Activated B cell treated with CpG ODN at 0.5 μM for 24 hours (primary cell): ENCODE measurements at regions not wholly inside any gene's neighbourhood (a gene's known extent, or its start where the extent isn't known, plus 50 kb on each side); places are given as distances from the start of the nearest gene placed in this dataset.

ENCODE experiments used
- ATAC-seq: fragments of 200-7000 bp; cut with Tn5 transposase; one replicate; pipeline ENCODE4 v1.10.0; 2021; ENCODE audit warnings: low read depth, mild to moderate bottlenecking, moderate library complexity
- CTCF ChIA-PET: fragments of 350-600 bp; sonication (Branson Sonifier 250); formaldehyde crosslinking; loops from one replicate; lab custom pipeline; 2021; ENCODE audit warnings: antibody characterized with exemption; lab: Charles Lee
- POLR2A ChIA-PET: fragments of 350-600 bp; sonication (Branson Sonifier 250); formaldehyde crosslinking; loops from one replicate; lab custom pipeline; 2021; ENCODE audit warnings: antibody characterized with exemption; lab: Charles Lee
- DNase-seq: peaks from one replicate; pipeline ENCODE4 v3.0.0; 2022
- H3K27ac Mint-ChIP-seq: one replicate; pipeline ENCODE4 v1.8.0; 2020; ENCODE audit warnings: mixed read lengths
- H3K27me3 Mint-ChIP-seq: one replicate; pipeline ENCODE4 v1.8.0; 2021; ENCODE audit warnings: mixed read lengths
- H3K36me3 Mint-ChIP-seq: one replicate; pipeline ENCODE4 v1.8.0; 2021; ENCODE audit warnings: low read depth, mixed read lengths
- H3K4me1 Mint-ChIP-seq: one replicate; pipeline ENCODE4 v1.8.0; 2021; ENCODE audit warnings: mixed read lengths
- H3K4me3 Mint-ChIP-seq: one replicate; pipeline ENCODE4 v1.8.0; 2020; ENCODE audit warnings: mild to moderate bottlenecking, mixed read lengths
- H3K9me3 Mint-ChIP-seq: one replicate; pipeline ENCODE4 v1.8.0; 2020; ENCODE audit warnings: mixed read lengths
- CTCF ChIP-seq: fragments of 200-600 bp; IDR thresholded peaks from one replicate; pipeline ENCODE4 v1.8.0; 2022; ENCODE audit warnings: antibody characterized with exemption, mild to moderate bottlenecking
- intact Hi-C: fragments of 100-400 bp; cut with micrococcal nuclease; formaldehyde crosslinking; loops from one replicate; pipeline ENCODE4 v1.15.1; 2024

GRCh38 chr15:36330598-36330997, 248.8 kb upstream of the CDIN1 start:
- intact Hi-C loops: no loop called here
- H3K4me1 Mint-ChIP-seq: no peaks in the 10 kb centered on the region
- no peak overlapping the region for H3K4me3 Mint-ChIP-seq
- no peak for DNase-seq
- H3K36me3 Mint-ChIP-seq: no peaks in the 10 kb centered on the region
- no peaks in the 10 kb centered on the region for H3K27me3 Mint-ChIP-seq
- TF ChIP-seq CTCF: no peak
- POLR2A ChIA-PET: no interaction called here
- H3K9me3 Mint-ChIP-seq: peaks cover 7% of the 10 kb centered on the region
- no peak for ATAC-seq
- no peak overlapping the region for H3K27ac Mint-ChIP-seq
- CTCF ChIA-PET: no interaction called here

- ChIA-PET CTCF (no interaction called here), POLR2A (no interaction called here)
- intact Hi-C loops: no loop called here
- no peak for TF ChIP-seq CTCF
- ATAC-seq: no peak
- H3K27me3 Mint-ChIP-seq: no peaks in the 10 kb centered on the region
- H3K9me3 Mint-ChIP-seq: peaks cover 7% of the 10 kb centered on the region
- H3K4me1 Mint-ChIP-seq: no peaks in the 10 kb centered on the region
- H3K27ac Mint-ChIP-seq: no peak overlapping the region
- H3K36me3 Mint-ChIP-seq: no peaks in the 10 kb centered on the region
- no peak overlapping the region for H3K4me3 Mint-ChIP-seq
- DNase-seq: no peak
Observed at GRCh38 chr15:36331531-36332275, 247.7 kb upstream of the CDIN1 start.

GRCh38 chr15:36332301-36332700, 247.1 kb upstream of the CDIN1 start:
- no peak overlapping the region for H3K27ac Mint-ChIP-seq
- ATAC-seq (no peak), DNase-seq (no peak)
- intact Hi-C loops: no loop called here
- CTCF ChIA-PET: no interaction called here
- no peak overlapping the region for H3K4me3 Mint-ChIP-seq
- H3K9me3 Mint-ChIP-seq: peaks cover 7% of the 10 kb centered on the region
- H3K36me3 Mint-ChIP-seq: no peaks in the 10 kb centered on the region
- H3K4me1 Mint-ChIP-seq: no peaks in the 10 kb centered on the region
- POLR2A ChIA-PET: no interaction called here
- H3K27me3 Mint-ChIP-seq: no peaks in the 10 kb centered on the region
- TF ChIP-seq CTCF: no peak

- Mint-ChIP-seq H3K27ac (no peak overlapping the region), H3K4me3 (no peak overlapping the region), H3K36me3 (no peaks in the 10 kb centered on the region), H3K4me1 (no peaks in the 10 kb centered on the region), H3K9me3 (peaks cover 8% of the 10 kb centered on the region), H3K27me3 (no peaks in the 10 kb centered on the region)
- no peak for TF ChIP-seq CTCF
- ATAC-seq (no peak), DNase-seq (no peak)
- intact Hi-C loops: no loop called here
- ChIA-PET POLR2A (no interaction called here), CTCF (no interaction called here)
Observed at GRCh38 chr15:36332896-36333295, 246.5 kb upstream of the CDIN1 start.

- Mint-ChIP-seq H3K4me1 (no peaks in the 10 kb centered on the region), H3K9me3 (peaks cover 6% of the 10 kb centered on the region), H3K27ac (no peak overlapping the region), H3K36me3 (no peaks in the 10 kb centered on the region), H3K27me3 (no peaks in the 10 kb centered on the region), H3K4me3 (no peak overlapping the region)
- intact Hi-C loops: no loop called here
- ATAC-seq: no peak
- DNase-seq: no peak
- ChIA-PET POLR2A (no interaction called here), CTCF (no interaction called here)
- TF ChIP-seq CTCF: no peak
Observed at GRCh38 chr15:36334059-36334458, 245.4 kb upstream of the CDIN1 start.
